SKM-1 treated with dmso at 0.1 percent for 144 hours (cell line): ENCODE measurements at regions not wholly inside any gene's neighbourhood (a gene's known extent, or its start where the extent isn't known, plus 50 kb on each side); places are given as distances from the start of the nearest gene placed in this dataset.

Experiments
- DNase-seq: peaks from one replicate; lab custom pipeline; 2025; ENCODE audit not compliant: unreplicated experiment; lab: John Stamatoyannopoulos, UW

DNA sequence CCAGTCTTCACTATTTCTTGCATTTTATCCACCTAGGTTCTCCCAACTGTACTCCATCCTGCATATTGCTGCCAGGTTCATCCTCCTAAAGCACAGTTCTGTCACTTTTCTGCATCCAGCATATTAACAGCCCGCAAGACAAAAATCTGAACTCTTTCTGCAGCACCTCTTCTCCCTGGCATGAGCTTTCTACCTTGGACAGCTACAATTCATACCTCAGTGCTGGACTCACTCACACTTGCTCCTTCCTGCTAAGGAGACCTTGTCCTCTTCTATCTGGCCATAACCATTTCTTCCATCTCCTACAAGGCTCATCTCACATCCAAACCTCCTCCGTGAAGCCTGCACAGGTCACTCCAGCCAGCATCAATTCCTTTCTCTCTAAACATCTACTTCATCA lies 170.1 kb upstream of the GRIP1 start:
- no peak for DNase-seq

- no peak for DNase-seq
Observed at GRCh38 chr12:66851134-66851533, 172.3 kb upstream of the GRIP1 start.

- no peak for DNase-seq
Observed at GRCh38 chr12:66852091-66852490, 173.2 kb upstream of the GRIP1 start.

- DNase-seq, result no peak
Observed at GRCh38 chr12:66852765-66853164, 173.9 kb upstream of the GRIP1 start.

- DNase-seq, result no peak
Observed at GRCh38 chr12:66859751-66860440, 181.0 kb upstream of the GRIP1 start.

DNA sequence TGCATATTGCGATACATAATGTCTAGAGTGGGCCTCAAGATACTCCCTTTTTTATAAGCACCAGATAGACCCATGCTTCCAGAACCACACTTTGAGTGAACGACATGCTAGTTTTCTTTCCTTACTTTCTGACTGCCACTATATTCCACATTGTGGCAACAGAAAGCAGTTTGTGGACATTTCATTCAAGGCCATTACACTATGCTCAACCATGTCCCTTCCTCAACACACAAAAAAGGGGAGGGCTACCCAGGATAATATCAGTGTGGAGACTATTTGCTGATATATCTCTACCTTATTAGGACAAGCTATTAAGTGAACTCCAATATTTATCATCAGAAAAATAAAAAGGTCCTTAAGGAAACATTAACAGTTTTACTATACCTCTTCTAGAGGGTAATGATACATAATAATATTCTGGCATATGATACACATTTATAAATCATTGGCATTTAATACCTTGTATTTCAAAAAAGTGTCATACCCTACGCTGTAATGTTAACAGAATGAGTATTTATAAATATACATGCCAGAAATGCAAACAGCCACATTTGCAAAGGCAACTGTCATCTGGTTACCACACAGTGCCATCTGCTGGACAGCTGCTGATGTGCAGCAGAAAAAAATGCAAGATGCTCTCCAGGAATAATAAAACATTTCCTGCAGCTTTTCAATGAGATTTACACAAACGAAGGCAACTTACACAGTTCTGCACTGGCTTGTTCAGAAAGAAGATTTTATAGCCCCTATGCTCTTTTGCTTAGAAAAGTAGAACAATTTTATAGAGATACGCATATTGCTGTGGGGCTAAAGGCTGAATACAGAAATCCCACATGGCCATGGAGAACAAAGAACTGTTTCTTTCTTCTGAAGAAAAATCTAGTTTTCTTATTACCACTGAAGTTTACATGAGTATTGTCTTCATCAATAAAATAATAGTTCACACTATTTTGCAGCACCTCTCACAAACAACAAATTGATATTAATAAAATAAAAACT lies 182.2 kb upstream of the GRIP1 start:
- peak; percentile 2 for DNase-seq

DNA sequence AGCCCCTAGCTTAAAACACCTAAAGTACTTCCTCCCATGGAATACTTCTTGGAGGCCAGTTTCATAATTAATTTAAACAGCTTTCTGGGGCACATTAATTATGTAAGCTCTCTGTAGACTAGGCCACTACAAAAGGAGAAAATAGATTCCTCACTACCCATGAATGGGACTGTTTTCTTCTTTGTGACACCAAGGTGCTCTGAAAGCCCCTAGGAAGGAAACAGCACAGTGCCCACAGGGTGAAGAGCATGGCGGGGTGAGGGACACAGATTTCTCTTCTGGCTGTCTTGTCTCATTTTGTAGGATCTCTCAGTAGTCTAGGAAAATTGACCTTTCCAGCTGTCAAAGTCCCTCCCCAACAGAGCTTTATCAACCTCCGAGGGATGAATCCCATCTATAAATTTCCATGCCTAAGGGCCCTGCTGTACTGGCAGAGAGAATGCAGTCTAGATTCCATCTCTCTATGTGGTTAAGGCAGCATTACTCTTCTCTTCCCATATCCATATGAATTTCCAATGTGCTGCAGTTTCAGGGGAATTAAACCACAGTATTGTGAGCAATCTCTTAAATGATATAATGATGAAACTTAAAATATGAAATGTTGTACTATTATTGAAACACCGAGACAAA lies 183.6 kb upstream of the GRIP1 start:
- no peak for DNase-seq

GRCh38 chr12:66863276-66863675 lies 184.4 kb upstream of the GRIP1 start:
- DNase-seq, result no peak

GRCh38 chr12:66877925-66878324 lies 199.0 kb upstream of the GRIP1 start:
- DNase-seq, result no peak

- no peak for DNase-seq
Observed at GRCh38 chr12:66879409-66879808, 200.5 kb upstream of the GRIP1 start.

GRCh38 chr12:66881386-66881785 lies 202.5 kb upstream of the GRIP1 start:
- no peak for DNase-seq

DNA sequence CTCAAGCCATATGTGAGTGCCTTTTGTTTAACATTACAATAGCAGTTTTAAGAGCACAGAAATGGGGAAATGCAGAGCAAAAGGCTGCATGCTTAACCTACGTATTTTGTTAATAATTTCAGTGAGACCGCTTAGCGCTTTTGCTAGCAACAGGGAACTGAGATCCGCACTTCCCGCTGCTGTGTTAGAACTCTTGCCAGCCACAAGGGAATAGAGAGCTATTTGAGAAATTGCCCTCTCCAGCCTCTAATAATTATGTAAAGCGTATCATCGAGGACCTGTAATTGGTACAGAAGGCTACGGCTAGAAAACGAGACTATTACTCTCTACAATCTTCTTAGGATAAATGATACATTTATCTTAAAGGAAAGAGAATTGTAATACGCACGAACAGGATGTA lies 205.2 kb upstream of the GRIP1 start:
- no peak for DNase-seq

DNA sequence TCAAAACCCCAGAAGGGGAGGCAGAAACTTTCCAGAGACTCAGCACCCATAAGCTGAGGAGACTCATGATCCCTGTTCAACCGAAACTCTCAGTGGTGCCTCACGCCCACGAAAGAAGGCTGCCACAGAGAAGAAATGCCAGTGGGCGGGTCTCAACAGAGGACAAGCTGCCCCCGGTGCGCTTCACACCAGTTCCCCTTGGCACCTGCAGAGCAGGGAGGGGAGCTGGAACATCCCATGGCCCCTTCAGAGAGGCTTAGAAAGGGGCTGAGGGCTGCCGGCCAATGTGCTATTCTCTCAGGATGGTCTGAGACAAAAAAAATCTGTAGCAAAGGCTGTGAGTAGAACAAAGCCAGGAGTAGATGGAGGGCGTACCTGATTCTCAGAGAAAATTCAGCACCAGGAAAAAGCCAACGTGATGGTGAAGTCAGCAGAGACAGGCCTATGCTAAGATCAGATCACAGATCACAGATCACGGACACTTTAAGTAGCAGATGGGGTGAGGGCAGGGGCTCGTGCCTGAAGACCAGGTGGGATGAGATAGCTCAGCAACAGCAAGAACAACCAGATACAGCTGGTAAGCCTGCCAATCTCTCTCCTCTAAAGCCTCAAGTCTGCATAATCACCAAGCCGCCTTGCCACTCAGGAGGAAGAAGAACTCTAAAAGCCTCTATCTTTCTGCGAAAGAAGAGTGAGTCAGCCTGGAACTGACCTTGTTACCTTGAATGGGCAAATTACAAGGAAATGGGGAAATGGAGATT lies 206.4 kb upstream of the GRIP1 start:
- no peak for DNase-seq

GRCh38 chr12:66896797-66897196 lies 217.9 kb upstream of the GRIP1 start:
- DNase-seq, result no peak

- no peak for DNase-seq
Observed at GRCh38 chr12:66898700-66899469, 220.0 kb upstream of the GRIP1 start.

DNA sequence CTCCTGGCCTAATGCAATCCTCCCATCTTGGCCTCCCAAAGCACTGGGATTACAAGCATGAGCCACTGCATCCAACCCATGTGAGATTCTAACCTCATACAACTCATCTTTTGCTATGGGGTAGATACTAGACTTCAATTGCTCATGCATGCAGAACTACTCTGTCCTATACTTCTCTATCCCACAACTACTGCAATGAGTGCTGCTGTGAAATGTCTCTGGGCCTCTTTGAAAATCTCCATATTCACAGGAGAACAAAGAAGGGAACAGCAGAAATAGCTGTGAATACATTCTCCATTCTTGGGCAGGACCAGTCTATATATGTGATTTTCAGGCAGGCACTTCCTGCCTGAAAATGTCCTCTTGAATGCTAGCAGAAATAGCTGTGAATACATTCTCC lies 220.7 kb upstream of the GRIP1 start:
- no peak for DNase-seq

DNA sequence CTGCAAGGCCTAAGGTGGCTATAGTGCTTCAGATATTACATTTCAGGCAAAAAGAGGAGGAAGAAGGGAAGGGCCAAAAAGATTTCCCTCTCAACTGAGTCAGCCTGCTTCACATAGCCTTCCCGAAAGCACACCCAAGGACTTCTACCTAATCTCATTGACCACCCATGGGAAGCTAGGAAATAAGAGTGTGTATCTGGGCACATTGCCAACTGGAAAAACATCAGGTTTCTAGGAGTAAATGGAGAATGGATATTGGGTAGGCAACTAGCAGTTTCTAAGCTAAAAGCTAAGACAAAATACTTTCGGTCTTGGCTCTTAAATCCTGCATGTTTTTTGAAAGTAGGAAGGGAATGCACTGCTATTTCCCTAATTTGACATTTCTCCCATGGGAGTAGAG lies 221.7 kb upstream of the GRIP1 start:
- no peak for DNase-seq

GRCh38 chr12:66901138-66901932 lies 222.5 kb upstream of the GRIP1 start:
- DNase-seq, result no peak

DNA sequence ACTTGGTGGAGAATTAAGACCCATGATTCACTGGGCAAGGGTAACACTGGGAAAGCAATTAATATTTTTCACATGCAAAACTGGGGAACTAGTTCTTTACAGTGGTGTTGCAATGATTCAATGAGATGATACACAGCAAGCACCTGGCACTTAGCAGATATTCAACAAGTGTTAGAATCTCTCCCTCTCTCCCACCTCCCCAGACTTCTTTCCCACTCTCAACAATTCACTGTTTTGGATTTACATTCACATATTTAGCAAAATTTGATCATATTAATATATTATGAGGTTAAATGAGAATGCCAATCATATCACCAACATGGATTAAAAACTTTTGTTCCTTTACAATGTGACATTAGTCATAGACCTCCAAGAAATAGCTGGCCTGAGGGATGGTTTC lies 223.1 kb upstream of the GRIP1 start:
- no peak for DNase-seq
